Adrenal gland (tissue), 9 donors: ENCODE measurements at regions not wholly inside any gene's neighbourhood (a gene's known extent, or its start where the extent isn't known, plus 50 kb on each side); places are given as distances from the start of the nearest gene placed in this dataset.

Experiments
- DNase-seq, 7 donors: peaks; one replicate each; pipeline ENCODE4 v3.0.0-alpha.2; 2019 to 2020
- H3K27ac ChIP-seq, 5 donors: fragments of 200-600 bp; sonication (generic) in 4 of 5; 1 replicate in 3 of 5; 2 replicates in 2 of 5; pipeline versions ENCODE4 v1.5.1 to v1.8.0; 2016 to 2020; ENCODE audit warnings: mild to moderate bottlenecking in 1 of 5
- H3K27me3 ChIP-seq: fragments of 200-600 bp; 2 replicates; pipeline ENCODE4 v1.8.0; 2021
- H3K36me3 ChIP-seq, 2 donors: fragments of 200-600 bp; replicated peaks in 1 of 2; 1 replicate in 1 of 2; 2 replicates in 1 of 2; pipeline versions ENCODE4 v1.5.1 to v1.8.0; 2018 to 2022
- H3K4me1 ChIP-seq, 2 donors: fragments of 200-600 bp; replicated peaks in 1 of 2; 1 replicate in 1 of 2; 2 replicates in 1 of 2; pipeline versions ENCODE4 v1.5.1 to v1.8.0; 2018 to 2021
- H3K4me3 ChIP-seq, 4 donors: fragments of 200-600 bp; sonication (generic) in 3 of 4; one replicate each; pipeline ENCODE4 v1.5.1; 2016 to 2018
- H3K9me3 ChIP-seq, 3 donors: fragments of 200-600 bp; sonication (generic) in 1 of 3; replicated peaks in 1 of 3; 1 replicate in 2 of 3; 2 replicates in 1 of 3; pipeline versions ENCODE4 v1.5.1 to v1.8.0; 2016 to 2021
- CTCF ChIP-seq, 6 experiments: fragments of 450-650 bp in 4 of 6; fragments of 200-600 bp in 2 of 6; sonication (generic) in 1 of 6; IDR thresholded peaks; 1 replicate in 5 of 6; 2 replicates in 1 of 6; pipeline versions ENCODE4 v1.5.1 to v1.8.0; 2016 to 2021; ENCODE audit warnings: antibody characterized with exemption in 6 of 6, mild to moderate bottlenecking in 2 of 6, moderate library complexity in 1 of 6
- POLR2A ChIP-seq, 2 donors: fragments of 450-650 bp; IDR thresholded peaks; one replicate each; pipeline ENCODE4 v1.6.1; 2017; ENCODE audit warnings: antibody characterized with exemption in 2 of 2, mild to moderate bottlenecking in 2 of 2, moderate library complexity in 1 of 2
- WGBS, 4 donors: extraction: QIAGEN DNeasy Blood & Tissue Kit in 2 of 4; methylation state at CpG; one replicate each; pipeline versions ENCODE4 v1.1.5 to v1.1.7; 2013 to 2017; 5-methylcytosine and 5-hydroxymethylcytosine counted together
- intact Hi-C, 2 donors: fragments of 100-400 bp; cut with DNase I; formaldehyde crosslinking; loops; one replicate each; pipeline versions ENCODE4 v1.14.1 to v1.15.0; 2022 to 2023
- donor health status: healthy with polysubstance abuse.
- donor health status: Bipolar disorder and iron deficiency.
- donor health status: DM: yes; HTN: yes; CAD: no.
- donor health status: DM: no; HTN: no; CAD: no.
- donor health status: DM: no; HTN: no; CAD: no.

- Histone ChIP-seq H3K9me3 (no peaks in the 10 kb centered on the region), H3K27ac (no peak overlapping the region), H3K4me1 (no peaks in the 10 kb centered on the region), H3K27me3 (no peaks in the 10 kb centered on the region), H3K4me3 (no peak overlapping the region), H3K36me3 (no peaks in the 10 kb centered on the region)
- DNase-seq = no peak
- TF ChIP-seq CTCF (IDR thresholded peaks at IDR 0.05) (no peak), POLR2A (IDR thresholded peaks at IDR 0.05) (no peak)
- intact Hi-C loops = no loop called here
- WGBS, 4 donors = 34 to 40% (median 36%) methylated on average over 2 of the region's 2 CpGs
Observed at GRCh38 chr16:26196802-26197201, 505.0 kb downstream of the HS3ST4 start.

- no peak overlapping the region for H3K4me3 ChIP-seq
- TF ChIP-seq CTCF (IDR thresholded peaks at IDR 0.05) (no peak), POLR2A (IDR thresholded peaks at IDR 0.05) (no peak)
- no peaks in the 10 kb centered on the region for H3K27me3 ChIP-seq
- no peaks in the 10 kb centered on the region for H3K4me1 ChIP-seq
- WGBS, 4 donors = 40 to 50% (median 43%) methylated on average over 4 of the region's 4 CpGs
- no peaks in the 10 kb centered on the region for H3K36me3 ChIP-seq
- no peak for DNase-seq
- no peaks in the 10 kb centered on the region for H3K9me3 ChIP-seq
- no peak overlapping the region for H3K27ac ChIP-seq
- intact Hi-C loops = no loop called here
Observed at GRCh38 chr16:26197707-26198106, 505.9 kb downstream of the HS3ST4 start.

GRCh38 chr16:26198221-26198620 lies 506.5 kb downstream of the HS3ST4 start:
- H3K4me1 ChIP-seq = no peaks in the 10 kb centered on the region
- H3K4me3 ChIP-seq = no peak overlapping the region
- no peaks in the 10 kb centered on the region for H3K27me3 ChIP-seq
- TF ChIP-seq POLR2A (IDR thresholded peaks at IDR 0.05) = no peak
- no peak for TF ChIP-seq CTCF (IDR thresholded peaks at IDR 0.05)
- H3K36me3 ChIP-seq = no peaks in the 10 kb centered on the region
- 51 to 63% (median 52%) methylated on average over 5 of the region's 5 CpGs for WGBS, 4 donors
- H3K9me3 ChIP-seq = no peaks in the 10 kb centered on the region
- no peak overlapping the region for H3K27ac ChIP-seq
- no peak for DNase-seq
- intact Hi-C loops = no loop called here

GRCh38 chr16:26204138-26204537 lies 512.4 kb downstream of the HS3ST4 start:
- 68 to 72% (median 69%) methylated on average over 7 of the region's 7 CpGs for WGBS, 4 donors
- TF ChIP-seq POLR2A (IDR thresholded peaks at IDR 0.05) (no peak), CTCF (IDR thresholded peaks at IDR 0.05) (no peak)
- H3K4me3 ChIP-seq = no peak overlapping the region
- no peaks in the 10 kb centered on the region for H3K36me3 ChIP-seq
- no peak overlapping the region for H3K27ac ChIP-seq
- intact Hi-C loops = no loop called here
- no peaks in the 10 kb centered on the region for H3K4me1 ChIP-seq
- no peaks in the 10 kb centered on the region for H3K27me3 ChIP-seq
- peaks cover 0 to 7% (median 0%) of the 10 kb centered on the region in 3 donors for H3K9me3 ChIP-seq
- no peak for DNase-seq
